GM19324 (cell line): ENCODE measurements at regions not wholly inside any gene's neighbourhood (a gene's known extent, or its start where the extent isn't known, plus 50 kb on each side); places are given as distances from the start of the nearest gene placed in this dataset.

Experiments used
- ATAC-seq: cut with Tn5 transposase; IDR thresholded peaks from one replicate; pipeline ENCODE4 v1.9.1; 2021; ENCODE audit warnings: mild to moderate bottlenecking, moderate library complexity; ENCODE audit not compliant: unreplicated experiment, low FRiP score

DNA sequence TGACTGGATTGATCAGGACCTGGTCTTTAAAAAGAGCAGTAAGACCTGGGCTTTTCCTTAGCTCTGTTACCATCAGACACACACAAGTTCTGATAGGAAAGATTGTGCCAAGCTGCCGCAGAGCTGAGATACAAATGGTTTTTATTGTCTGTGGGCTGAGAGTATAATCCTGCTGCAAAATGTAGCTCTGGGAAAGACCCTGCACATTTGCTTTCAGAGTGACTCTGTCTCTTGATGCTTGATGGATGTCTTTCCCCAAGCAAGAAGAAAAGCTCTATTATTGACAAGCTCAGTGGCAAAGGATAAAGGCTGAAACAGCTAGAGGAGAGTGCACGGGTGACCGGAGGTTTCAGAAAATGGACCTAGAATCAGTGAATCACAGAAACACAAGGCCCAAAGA lies 95.3 kb upstream of the PARD3B start:
- ATAC-seq: no peak

DNA sequence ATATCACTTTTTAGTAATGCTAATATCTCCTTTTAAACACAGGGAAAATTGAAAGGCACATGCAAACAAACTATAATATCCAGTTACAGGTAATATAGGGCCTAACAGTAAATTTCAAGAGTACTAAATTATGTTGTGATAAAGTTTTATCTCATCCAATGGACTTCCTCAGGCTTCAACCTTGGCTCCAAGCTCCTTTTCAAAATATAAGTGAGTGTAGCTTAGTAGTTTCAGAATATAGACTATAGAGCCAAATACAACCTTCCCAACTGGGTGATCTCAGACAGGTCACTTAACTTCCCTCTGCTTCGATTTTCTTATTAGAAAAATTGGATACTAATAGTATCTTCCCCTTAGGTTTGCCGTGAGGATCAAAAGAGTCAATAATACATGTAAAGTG lies 93.5 kb upstream of the PARD3B start:
- ATAC-seq: no peak

DNA sequence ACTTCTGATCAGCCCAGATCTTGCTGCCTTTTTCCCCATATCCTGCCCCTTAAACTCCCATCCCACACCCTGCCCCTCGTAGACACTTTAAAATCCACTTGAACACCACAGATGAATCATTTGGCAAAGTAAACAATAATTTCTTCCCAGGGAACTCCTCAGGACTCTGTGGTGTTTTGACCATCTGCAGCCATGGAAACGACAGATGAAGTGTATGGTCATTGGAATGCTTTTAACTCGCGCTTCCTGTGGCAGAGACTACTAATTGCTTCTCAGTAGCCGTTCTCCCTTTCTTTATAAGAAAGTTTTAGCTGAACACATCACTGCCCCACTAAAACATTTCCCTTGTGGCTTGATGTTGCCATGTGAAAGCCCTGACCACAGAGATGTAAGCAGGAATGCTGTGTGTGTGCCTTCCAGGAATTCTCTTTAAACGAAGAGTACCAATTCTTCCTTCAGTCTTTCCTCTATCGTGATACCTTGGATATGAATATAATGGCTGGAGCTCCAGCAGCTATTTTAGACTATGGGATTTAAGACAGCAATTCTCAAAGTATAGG lies 92.7 kb upstream of the PARD3B start:
- no peak for ATAC-seq

DNA sequence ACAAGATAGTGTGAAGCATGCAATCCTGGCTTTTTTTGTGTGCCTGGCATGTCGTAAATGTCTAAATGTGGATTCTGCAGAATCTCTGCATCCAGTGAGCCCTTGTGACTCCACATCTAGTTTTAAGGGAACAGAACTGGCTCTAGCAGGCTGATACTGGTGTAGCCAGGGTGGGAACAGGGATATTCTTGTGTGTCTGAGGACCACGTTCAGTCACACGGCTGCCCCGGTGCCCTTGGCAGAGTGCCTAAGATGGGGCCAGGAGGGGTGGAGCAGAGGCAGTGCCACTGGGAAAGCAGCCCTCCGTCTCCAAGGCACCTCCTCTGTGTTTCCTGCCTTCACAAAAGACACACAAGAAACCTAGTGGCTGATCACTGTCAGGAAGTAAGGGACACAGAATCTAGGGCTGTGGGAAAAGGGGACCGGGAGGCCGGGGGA lies 91.5 kb upstream of the PARD3B start:
- ATAC-seq: no peak

DNA sequence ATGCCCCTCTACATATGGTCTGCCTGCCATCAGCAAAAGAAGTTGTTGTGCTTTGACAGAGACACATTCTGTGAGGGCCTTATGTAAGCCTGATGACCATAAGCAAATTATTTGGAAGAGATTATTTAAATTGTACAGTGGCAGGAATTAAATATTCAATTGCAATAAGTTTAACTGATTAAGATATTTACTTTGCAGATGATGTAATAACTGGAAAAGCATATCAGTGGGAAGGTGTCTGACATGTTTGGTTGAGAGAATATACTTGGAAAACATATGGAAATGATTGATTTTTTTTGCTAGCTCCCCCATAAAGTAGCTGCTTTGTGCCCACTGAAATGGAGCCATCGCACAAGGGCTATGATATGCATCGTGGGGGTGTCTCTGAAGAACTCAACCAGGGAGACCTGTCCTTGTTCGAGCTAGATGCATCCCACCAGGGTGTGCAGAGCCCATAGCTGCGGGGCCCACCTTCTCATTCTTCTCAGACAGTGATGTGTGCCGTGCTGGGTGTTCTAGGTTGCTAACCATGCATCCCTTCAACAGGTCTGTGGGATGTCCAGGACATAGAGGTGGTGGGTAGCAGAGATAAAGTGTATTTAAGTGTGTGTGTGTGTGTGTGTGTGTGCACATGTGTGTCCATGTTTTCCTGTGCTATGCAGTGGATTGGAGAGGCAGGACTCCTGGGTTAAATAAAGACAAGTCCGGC lies 90.4 kb upstream of the PARD3B start:
- no peak for ATAC-seq

DNA sequence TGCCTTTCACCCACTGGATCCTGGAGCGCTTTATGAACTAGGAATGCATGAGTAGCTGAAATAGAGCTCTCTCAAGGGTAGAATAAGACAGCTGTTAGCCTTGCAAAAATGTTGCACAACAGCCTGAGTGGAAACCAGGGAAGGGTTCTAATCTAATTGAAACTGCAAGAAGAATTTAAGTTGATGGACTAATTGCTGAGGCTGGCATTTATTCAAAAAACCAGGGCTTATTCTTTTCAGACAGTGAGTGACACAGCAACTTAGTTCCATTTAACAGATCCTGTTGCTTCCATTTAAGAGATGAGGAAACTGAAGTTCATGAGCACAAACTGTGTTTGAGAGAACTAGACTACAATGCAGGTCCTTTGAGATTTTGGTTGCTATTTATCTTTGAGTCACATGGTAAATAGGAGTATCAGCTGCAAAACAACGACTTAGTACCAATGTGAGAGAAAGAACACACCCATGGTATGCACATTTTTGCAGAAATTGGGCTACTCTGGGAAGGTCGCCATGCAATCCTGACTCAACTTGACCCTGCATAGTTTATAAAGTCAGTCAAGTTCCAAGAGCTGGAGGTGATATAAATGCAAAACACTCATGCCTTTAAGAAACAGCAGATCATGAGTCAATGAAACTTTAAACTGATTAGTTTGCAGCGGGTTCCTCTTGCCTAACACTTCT lies 76.4 kb upstream of the PARD3B start:
- no peak for ATAC-seq

DNA sequence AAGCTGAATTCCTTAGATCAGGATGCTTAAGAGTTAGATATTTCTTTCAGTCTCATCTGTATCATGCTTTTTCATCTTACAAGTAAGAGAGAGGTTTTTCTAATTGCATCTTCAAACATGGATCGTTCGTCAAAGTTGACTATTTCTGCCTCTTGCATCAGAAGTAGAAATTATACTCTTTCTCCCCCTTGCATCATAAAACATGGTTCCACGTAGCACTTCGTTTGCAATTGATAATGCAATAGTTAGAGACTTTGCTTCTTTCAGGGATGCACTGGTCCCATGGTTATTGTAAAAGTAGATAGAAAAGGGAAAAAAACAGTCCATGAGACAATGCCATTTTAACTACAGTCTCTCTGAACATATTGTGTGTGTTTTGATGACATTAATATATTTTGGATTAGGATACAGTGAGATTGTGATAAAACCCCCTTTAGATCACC lies 75.1 kb upstream of the PARD3B start:
- no peak for ATAC-seq

DNA sequence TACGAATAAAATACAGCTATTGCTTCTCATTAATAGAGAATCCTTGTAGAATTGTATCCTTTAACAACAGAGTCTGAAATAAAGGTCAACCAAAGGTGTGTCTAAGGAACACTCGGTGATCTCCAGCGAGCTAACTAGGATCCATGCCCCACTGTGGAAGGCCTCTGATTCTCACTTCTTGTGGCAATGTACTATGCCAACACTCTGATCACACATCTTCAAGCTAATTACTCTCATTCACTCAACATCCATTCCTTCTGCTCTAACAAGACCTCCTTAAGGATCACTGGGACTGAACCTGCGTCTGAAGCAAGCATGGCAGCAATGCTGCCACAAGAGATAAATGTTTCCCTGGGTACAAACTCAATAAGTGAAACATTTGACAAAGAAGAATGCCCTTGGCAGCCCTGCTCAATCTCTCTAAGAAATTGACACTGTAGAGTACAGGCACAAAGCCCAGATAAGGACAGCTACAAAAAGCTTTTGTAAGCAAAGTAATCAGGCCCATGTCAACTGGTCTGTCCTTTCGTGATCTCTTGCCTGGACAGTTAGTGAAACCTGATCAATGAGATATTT lies 74.6 kb upstream of the PARD3B start:
- ATAC-seq: no peak

DNA sequence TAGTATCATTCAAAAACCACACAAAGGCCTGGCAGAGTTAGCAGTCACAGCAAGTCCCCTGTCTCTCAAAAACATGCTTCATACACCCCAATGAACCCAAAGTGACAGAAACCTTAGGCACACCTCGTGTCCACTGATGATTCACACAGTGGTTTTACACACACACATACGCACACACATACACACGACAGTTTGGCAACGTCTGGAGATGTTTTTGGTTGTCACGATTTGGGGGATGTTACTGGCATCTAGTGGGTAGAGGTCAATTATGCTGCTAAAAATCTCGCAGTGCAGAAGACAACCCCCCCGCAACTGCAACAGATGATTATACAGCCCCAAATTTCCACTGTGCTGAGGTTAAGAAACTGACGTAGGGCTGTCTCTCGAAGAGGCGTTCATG lies 72.9 kb upstream of the PARD3B start:
- ATAC-seq: no peak

DNA sequence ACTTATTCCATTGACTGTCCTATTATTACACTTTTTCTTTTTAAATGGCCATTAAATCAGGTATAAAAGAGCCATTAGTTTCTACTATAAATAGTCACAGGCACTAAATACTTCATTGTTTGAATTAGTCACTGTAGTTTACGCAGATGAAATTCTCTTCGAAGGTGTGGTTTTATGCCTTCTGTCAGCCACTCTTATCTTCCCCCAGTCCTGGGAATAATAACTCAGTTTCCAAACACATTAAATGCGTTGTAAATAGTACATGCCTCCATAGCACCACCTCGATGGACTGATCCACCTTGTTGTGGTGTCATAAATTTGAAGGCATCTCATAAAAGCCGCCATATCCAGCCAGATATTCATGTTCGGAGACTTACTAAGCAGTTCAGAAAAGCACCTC lies 72.1 kb upstream of the PARD3B start:
- no peak for ATAC-seq

DNA sequence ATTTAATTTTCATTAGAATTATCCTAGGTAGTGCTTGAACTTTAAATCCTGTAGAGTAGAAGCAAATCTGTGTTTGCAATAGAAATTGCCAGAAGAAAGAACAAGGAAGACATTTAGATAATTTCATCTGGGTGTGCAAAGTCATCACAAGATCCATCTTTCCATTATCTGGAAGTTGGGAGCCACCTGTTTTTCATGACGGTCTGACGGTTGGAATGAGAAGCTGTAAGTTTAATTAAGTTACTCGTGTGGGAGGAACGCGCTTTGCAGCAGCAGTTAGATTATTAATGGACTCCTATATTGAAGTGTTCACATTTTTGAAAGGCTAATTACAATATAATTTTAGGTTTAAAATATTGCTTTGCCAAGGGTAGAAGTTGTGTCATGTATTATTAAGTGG lies 69.9 kb upstream of the PARD3B start:
- ATAC-seq: no peak

DNA sequence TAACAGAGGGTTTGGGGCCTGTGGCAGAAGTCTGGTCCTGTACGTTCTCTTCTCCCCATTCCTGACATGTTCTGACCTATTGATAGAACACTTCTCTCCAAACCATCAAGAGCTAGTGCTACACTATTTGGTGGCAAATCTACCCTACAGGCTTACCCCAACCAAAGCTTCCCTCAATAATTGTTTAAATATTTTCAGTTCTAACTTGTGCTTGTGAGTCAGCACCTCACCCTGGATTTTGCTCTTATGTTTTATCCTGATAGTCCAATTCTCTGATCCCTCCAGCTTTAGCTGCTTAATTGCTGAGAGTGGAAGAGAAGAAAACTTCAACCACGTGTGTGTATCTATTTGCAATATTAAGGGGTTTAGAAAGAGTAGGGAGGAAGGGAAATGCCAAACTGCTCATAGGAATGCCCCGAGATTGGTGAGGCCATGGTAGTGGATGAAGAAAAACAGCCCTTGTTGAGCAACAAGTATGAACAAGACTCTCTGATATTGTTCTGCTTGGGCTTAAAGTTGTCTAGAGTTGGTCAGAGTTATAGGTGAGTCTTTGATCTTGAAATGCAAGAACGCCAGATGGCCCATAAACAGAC lies 67.8 kb upstream of the PARD3B start:
- no peak for ATAC-seq

DNA sequence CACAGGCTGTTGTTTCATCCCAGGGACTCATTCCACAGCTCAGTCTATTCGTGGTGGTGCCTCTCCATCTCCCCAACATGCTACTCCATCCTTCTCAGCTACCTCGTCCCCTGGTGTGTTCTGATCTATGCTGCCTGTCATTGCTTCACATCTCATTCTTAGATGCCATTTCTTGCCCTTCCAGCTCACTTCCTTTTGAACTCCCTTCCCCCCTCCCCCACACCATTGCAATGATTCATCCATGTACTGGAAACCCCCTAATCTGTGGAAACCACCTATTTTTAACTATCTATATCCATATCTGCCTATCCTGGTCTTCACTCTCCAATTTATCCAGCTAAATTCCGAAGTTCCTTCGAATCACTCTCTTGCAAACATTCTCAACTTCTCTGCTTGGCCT lies 65.7 kb upstream of the PARD3B start:
- ATAC-seq: no peak

DNA sequence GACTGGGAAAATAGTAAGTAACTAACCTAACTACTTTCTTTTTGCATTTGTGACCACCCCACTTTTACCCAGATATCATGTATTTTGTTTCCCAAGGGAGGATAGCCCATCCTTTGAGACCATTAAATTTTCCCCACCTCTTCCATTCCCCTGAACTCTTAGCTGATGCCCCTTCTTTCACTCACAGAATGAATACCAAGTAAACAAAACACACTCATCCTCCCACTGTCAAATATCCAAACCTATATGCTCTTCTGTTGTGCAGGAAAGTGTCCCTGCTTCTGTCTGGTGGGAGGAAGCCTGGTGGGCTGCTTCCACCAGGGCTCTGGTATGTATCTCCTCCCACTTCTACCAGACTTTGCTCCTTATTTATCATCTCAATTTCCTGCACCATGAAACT lies 64.6 kb upstream of the PARD3B start:
- no peak for ATAC-seq

DNA sequence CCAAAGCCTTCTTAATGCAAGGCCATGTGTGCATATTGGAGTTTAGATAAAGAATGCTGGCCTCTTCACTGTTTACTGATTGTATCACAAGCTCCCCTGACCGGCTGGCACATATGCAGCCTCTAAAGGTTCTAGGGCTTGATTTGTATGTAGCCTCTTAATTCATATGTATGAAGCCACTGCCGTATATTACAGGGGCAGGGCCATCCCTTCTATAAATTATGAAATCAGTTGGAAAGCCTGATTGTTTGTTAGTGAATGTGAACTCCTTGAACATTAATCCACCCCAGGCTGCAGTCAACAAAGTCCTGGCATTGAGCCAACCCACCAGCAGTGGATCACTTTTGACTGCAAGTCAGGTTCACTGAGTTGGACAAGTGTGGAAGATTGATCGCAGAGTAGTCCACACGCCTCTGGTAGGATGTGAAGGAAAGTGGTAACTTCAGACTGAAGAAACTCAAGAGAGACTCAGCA lies 61.6 kb upstream of the PARD3B start:
- ATAC-seq: no peak

DNA sequence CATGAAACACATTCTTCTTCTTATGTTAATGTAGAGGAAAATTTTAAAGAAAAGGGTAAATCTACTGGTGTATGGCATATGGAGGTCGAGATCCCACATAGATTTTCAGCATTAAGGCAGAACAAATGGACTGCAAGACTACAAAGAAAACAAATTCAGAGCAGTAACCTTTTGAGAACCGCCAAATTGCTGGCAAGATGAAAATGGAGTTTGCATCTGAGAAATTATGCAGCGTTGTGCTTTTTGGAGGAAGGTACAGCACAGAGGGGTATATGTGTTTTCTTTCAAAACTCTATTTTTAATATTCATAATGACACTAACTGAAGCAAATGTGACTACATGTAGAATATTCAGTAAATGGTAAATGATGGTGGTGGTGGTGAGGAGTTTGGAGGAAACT lies 59.0 kb upstream of the PARD3B start:
- no peak for ATAC-seq

DNA sequence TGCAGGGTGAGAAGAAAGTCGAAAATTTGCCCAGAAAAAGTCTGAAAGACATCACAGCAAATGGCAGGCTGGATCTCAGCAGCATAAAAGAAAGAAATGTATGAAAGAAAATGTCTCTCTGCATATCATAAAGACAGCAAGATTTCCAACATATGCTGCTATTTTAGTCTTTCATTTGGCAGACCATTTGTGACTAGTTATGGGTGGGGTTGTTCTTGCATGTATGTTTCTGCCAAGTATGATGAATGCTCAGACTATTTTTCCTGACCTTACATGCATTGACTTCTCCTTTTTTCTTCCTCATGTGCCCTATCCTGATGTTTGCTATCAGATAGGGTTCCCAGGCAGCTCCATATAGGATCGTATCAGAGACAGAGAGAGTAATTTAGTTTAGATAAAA lies 58.5 kb upstream of the PARD3B start:
- no peak for ATAC-seq

DNA sequence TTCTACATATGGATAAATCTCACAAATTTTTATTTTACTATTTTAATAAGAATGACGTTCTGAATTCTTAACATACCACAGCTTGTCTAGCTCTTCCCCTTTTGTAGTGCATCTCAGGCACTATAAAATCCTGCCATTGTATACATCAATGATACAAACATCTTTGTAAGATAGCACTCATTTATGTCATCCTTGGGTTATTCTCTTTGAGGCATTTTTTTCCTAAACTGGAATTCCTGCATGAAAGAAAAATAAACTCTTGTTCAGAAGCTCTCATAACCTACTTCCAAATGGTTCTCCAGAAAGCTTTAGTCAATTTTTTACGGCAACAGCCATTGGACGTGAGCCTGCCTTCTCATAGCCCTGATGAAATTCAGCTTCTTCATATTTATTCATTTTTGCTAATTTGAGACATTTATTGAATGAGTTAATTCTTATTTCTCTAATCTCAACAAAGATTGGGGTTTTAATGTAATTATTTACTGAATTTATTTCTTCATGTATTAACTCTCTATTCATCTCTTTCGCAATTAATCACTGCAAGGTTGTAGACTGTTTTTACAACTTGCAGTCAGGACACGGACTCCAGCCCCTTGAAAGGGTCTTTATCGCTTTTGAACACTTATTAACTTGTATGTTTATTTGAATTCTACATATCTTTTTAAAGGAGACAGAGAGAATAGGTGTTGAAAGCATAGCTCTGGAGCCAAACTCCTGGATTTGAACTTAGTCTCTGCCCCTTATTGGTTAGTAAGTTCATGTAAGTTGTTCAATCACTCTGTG lies 57.6 kb upstream of the PARD3B start:
- ATAC-seq: no peak

DNA sequence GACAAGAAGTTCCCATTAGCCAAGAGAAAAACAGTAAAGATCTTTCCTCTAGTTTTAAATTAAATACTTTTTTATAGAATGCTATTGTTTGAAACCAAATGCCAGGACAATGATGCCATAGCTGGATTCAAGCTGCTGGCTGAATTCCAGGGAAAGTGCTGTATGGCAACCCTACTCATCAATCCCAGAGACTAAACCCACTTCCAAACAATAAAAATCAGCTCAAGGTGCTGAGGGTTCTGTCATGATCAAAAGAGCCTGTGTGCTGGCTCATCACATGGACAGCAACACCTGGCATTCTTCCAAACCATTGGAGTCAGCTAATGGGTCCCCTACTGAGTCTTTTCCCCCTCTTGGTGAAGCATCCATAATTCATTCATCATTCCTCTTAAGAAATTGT lies 53.7 kb upstream of the PARD3B start:
- no peak for ATAC-seq

DNA sequence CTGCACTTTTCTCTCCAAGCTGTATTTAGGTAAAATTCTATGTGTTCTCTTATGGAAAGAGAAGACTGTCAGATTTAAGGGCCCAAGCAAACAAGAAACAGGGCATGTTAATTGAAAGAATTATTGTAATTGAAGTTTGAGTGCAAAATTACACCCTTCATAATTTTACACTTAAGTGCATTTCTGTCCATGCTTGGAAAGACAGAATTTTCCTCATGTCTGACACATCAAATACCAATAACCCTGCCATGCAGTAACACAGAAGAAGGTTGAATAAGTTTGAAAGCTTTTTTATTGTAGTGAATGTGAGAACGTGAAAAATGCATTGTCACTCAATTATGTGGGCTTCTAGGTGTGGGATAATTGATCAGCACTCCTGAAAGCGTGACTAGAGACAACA lies 52.9 kb upstream of the PARD3B start:
- ATAC-seq: no peak
